GM21528 (cell line): ENCODE measurements at regions not wholly inside any gene's neighbourhood (a gene's known extent, or its start where the extent isn't known, plus 50 kb on each side); places are given as distances from the start of the nearest gene placed in this dataset.

Experiments
- ATAC-seq: cut with Tn5 transposase; IDR thresholded peaks from one replicate; pipeline ENCODE4 v1.9.1; 2021; ENCODE audit warnings: mild to moderate bottlenecking, moderate library complexity; ENCODE audit not compliant: unreplicated experiment, low FRiP score

DNA sequence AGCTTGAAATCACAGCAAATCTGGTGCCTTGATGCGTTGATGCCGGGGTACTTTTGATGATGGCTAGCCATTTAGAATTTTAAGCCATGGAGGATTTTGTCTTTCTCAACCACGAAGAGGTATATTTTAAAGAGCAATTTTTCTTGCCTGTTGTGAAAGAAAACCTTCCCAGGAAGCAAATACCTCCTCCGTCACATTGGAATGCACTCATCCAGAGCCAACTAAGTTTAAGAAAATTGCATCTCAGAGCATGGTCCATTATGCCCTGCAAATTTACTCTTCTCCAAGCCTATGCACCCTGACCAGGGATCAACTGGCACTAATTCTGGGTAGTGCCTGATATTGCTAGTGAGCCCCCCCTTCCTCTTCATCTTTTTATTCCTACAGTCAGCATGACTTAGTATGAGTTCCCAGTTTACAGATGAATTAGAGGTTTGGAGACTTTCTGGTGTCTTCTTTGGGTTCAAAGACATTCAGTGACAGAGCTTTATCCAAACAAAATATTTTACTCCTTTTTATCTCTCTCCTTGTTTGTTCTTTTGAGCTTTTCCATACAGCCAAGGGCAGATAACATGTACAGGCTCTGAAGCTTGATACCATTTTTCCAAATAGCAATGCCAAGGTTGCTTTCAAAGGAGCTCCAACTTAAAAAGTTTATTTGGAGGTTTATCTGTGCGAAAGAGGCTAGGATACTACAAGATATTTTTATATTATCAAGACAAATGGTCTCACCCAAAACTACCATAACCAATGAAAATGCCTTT lies 56.6 kb upstream of the ANK3 start:
- ATAC-seq: no peak

GRCh38 chr10:60444494-60445064 lies 54.9 kb upstream of the ANK3 start:
- ATAC-seq: no peak

GRCh38 chr10:60443346-60443745 lies 53.7 kb upstream of the ANK3 start:
- no peak for ATAC-seq

DNA sequence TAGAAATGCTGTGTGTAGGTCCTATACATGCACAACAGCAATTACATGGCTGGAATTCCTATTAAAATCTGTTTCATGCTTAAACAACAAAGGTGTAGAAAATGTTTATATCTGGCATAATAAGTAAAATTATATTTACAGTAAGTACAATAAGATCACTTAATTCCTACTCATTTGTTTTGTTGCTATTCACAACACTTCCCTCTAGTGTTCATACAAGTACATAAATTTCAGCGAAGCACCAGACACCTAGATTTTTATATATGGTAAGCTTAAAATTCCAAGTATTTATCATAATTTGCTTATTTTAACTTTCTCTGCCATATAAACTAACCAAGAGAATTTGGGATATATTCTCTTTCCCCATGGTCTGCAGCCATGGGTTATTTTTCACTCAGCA lies 51.8 kb upstream of the ANK3 start:
- ATAC-seq: no peak

DNA sequence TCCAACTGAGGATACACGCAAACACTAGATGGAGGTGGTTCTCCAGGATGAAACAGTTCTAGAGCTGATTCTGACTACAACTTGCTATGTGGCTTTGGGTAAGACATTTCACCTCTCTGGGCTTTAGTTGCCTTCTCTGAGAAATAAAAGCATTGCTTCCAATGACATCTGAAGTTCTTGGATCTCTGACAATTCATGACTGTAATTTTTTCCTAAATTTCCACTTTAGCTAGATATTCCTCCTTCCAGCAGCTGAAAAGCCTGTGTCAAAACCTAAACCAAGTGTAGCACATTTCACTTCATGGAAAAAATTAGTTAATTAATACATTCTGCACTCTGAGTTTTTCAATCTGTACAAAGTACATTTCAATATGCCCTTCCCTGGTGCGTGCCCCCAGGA lies 50.0 kb upstream of the ANK3 start:
- ATAC-seq: no peak
